ENCODE measurements at regions not wholly inside any gene's neighbourhood (a gene's known extent, or its start where the extent isn't known, plus 50 kb on each side); places are given as distances from the start of the nearest gene placed in this dataset.

DNA sequence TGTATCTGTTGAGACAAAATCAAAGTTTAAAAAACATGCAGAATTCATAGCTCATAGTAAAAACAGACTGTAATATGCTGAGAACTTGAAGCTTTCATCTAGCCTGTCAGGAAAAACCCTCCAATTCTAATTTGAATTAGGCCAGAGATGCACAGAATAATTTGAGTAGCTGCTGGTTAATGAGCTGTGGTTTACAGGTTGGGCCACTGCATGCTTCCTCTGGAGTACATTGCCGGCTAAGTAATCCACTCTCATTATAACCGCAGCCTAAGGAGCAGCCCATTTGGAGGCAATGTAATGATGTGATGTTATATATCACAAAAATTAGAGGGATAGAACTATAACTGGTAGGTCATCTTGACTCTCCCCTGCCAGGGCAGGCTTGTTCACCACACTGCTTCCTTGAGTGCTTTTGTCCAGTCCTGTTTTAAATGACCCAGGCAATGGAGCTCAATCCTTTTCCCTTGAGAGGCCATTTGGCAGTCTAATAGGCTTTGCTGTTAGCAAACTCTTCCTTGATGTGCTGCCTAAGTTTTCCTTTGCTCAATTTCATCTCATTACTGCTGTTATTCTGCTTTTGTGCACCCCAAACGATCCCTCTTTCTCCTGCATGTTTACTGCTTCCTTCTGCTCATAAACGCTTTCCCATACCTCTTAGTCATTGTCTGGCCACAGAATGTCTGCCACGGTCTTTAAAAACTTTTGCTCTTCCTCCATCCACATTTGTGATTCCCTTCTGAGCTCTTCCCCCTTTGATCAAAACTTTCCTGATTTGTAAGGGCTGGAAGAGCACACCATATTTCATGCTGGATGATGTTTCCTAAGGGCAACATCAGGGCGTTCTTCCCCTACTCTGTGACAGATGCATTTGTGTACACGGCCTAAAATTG is 230.9 kb downstream of the C4orf33 start:
- Histone ChIP-seq H3K9ac (ENCODE audit: low read length) (no peak overlapping the region), H3K36me3 (ENCODE audit: control insufficient read depth in 1 of 2, insufficient read depth in 2 of 2, low read length in 2 of 2) (no peaks in the 10 kb centered on the region), H3K18ac (ENCODE audit: low read length) (no peak overlapping the region), H3K4me3 (ENCODE audit: low read depth, low read length) (no peak overlapping the region), H3K27ac (ENCODE audit: low read depth, low read length) (no peak overlapping the region), H4K8ac (ENCODE audit: low read depth, low read length) (no peak overlapping the region), H4K12ac (ENCODE audit: low read depth, low read length) (no peak overlapping the region), H3K4me1 (ENCODE audit: control insufficient read depth in 1 of 2, insufficient read depth in 2 of 2, low read length in 2 of 2) (no peaks in the 10 kb centered on the region), H2BK120ac (ENCODE audit: insufficient read depth, low read length, poor library complexity) (no peak overlapping the region), H2BK5ac (ENCODE audit: low read depth, low read length, poor library complexity) (no peak overlapping the region), H2AFZ (ENCODE audit: insufficient read depth, low read length, poor library complexity) (no peak overlapping the region), H2AK5ac (ENCODE audit: low read length) (no peak overlapping the region), H2BK12ac (ENCODE audit: low read length) (no peak overlapping the region), H3K23ac (ENCODE audit: low read length) (no peak overlapping the region), H3K4me2 (ENCODE audit: low read length) (no peak overlapping the region), H4K91ac (ENCODE audit: low read depth, low read length) (no peak overlapping the region), H3K27me3 (ENCODE audit: insufficient read depth, low read length) (no peaks in the 10 kb centered on the region), H3K79me1 (ENCODE audit: low read length) (no peaks in the 10 kb centered on the region), H3K79me2 (ENCODE audit: control insufficient read depth, insufficient read depth, low read length, poor library complexity) (no peaks in the 10 kb centered on the region), H3K4ac (ENCODE audit: low read depth, low read length) (no peak overlapping the region), H3K14ac (ENCODE audit: low read length) (no peak overlapping the region), H3K9me3 (ENCODE audit: insufficient read depth, low read depth, low read length) (peaks cover 2% of the 10 kb centered on the region)
- no CpG with 5 or more reads among the region's 7 CpGs for WGBS (ENCODE audit: extremely low coverage, insufficient coverage, insufficient read length)
- no peak for DNase-seq

DNA sequence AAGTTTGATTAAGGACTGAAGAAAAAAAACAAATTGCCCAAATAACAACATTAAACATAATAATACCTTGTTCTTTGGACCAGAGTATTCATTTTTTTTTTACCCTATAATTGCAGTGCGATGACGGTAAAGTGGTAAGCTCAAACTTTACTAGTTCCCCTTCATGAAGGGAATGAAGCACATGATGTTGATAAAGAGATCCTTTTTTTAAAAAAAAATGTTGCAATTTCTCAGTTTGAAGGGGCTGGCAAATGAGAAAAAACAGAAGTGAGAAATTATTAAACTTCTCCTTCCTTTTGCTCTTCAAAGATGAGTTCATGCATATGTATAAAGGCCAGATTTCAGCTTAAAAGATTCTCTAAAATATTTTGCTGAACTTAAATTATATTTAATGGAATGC is 231.7 kb downstream of the C4orf33 start:
- peak in 1 of 2 donors; percentile 9 for DNase-seq
- Histone ChIP-seq H3K18ac (ENCODE audit: low read length) (no peak overlapping the region), H3K27me3 (ENCODE audit: insufficient read depth, low read length) (no peaks in the 10 kb centered on the region), H3K79me1 (ENCODE audit: low read length) (no peaks in the 10 kb centered on the region), H3K79me2 (ENCODE audit: control insufficient read depth, insufficient read depth, low read length, poor library complexity) (no peaks in the 10 kb centered on the region), H2BK12ac (ENCODE audit: low read length) (no peak overlapping the region), H2BK5ac (ENCODE audit: low read depth, low read length, poor library complexity) (no peak overlapping the region), H3K14ac (ENCODE audit: low read length) (no peak overlapping the region), H3K4ac (ENCODE audit: low read depth, low read length) (no peak overlapping the region), H2AFZ (ENCODE audit: insufficient read depth, low read length, poor library complexity) (no peak overlapping the region), H3K4me3 (ENCODE audit: low read depth, low read length) (no peak overlapping the region), H3K27ac (ENCODE audit: low read depth, low read length) (no peak overlapping the region), H2BK120ac (ENCODE audit: insufficient read depth, low read length, poor library complexity) (no peak overlapping the region), H3K9me3 (ENCODE audit: insufficient read depth, low read depth, low read length) (peaks cover 2% of the 10 kb centered on the region), H2AK5ac (ENCODE audit: low read length) (no peak overlapping the region), H3K4me2 (ENCODE audit: low read length) (no peak overlapping the region), H3K36me3 (ENCODE audit: control insufficient read depth in 1 of 2, insufficient read depth in 2 of 2, low read length in 2 of 2) (no peaks in the 10 kb centered on the region), H4K8ac (ENCODE audit: low read depth, low read length) (no peak overlapping the region), H3K4me1 (ENCODE audit: control insufficient read depth in 1 of 2, insufficient read depth in 2 of 2, low read length in 2 of 2) (no peaks in the 10 kb centered on the region), H3K9ac (ENCODE audit: low read length) (no peak overlapping the region), H4K12ac (ENCODE audit: low read depth, low read length) (no peak overlapping the region), H3K23ac (ENCODE audit: low read length) (no peak overlapping the region), H4K91ac (ENCODE audit: low read depth, low read length) (no peak overlapping the region)
- no CpG with 5 or more reads among the region's 2 CpGs for WGBS (ENCODE audit: extremely low coverage, insufficient coverage, insufficient read length)

DNA sequence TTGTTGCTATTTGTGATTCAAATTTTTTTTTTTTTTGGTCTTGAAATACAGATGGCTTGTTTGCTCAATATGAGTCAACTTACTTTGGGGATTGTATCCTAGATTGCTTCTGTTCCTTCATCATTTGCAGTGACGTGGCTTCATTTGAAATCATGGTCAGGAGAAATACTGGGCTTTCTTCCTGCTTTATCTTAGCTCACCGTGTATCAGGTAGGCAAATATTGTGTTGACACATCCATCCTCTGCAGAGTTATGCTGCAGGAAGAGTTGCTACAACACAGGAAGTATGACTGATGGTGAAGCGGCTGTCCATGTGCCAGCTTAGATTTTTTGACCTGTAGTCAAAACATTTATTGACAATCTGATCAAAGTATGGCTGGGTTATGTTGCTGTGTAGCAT is 232.2 kb downstream of the C4orf33 start:
- DNase-seq = no peak
- H2BK5ac ChIP-seq (ENCODE audit: low read depth, low read length, poor library complexity) = no peak overlapping the region
- H2AK5ac ChIP-seq (ENCODE audit: low read length) = no peak overlapping the region
- no peak overlapping the region for H4K8ac ChIP-seq (ENCODE audit: low read depth, low read length)
- no peaks in the 10 kb centered on the region for H3K79me1 ChIP-seq (ENCODE audit: low read length)
- no peak overlapping the region for H2BK120ac ChIP-seq (ENCODE audit: insufficient read depth, low read length, poor library complexity)
- H3K27me3 ChIP-seq (ENCODE audit: insufficient read depth, low read length) = no peaks in the 10 kb centered on the region
- H2AFZ ChIP-seq (ENCODE audit: insufficient read depth, low read length, poor library complexity) = no peak overlapping the region
- no peak overlapping the region for H3K9ac ChIP-seq (ENCODE audit: low read length)
- H3K4ac ChIP-seq (ENCODE audit: low read depth, low read length) = no peak overlapping the region
- no peaks in the 10 kb centered on the region for H3K36me3 ChIP-seq (ENCODE audit: control insufficient read depth in 1 of 2, insufficient read depth in 2 of 2, low read length in 2 of 2)
- H3K27ac ChIP-seq (ENCODE audit: low read depth, low read length) = no peak overlapping the region
- no CpG with 5 or more reads among the region's 3 CpGs for WGBS (ENCODE audit: extremely low coverage, insufficient coverage, insufficient read length)
- H3K14ac ChIP-seq (ENCODE audit: low read length) = no peak overlapping the region
- no peak overlapping the region for H2BK12ac ChIP-seq (ENCODE audit: low read length)
- no peaks in the 10 kb centered on the region for H3K79me2 ChIP-seq (ENCODE audit: control insufficient read depth, insufficient read depth, low read length, poor library complexity)
- no peak overlapping the region for H3K4me3 ChIP-seq (ENCODE audit: low read depth, low read length)
- no peak overlapping the region for H4K91ac ChIP-seq (ENCODE audit: low read depth, low read length)
- H4K12ac ChIP-seq (ENCODE audit: low read depth, low read length) = no peak overlapping the region
- H3K23ac ChIP-seq (ENCODE audit: low read length) = no peak overlapping the region
- H3K9me3 ChIP-seq (ENCODE audit: insufficient read depth, low read depth, low read length) = peaks cover 2% of the 10 kb centered on the region
- no peak overlapping the region for H3K18ac ChIP-seq (ENCODE audit: low read length)
- H3K4me1 ChIP-seq (ENCODE audit: control insufficient read depth in 1 of 2, insufficient read depth in 2 of 2, low read length in 2 of 2) = no peaks in the 10 kb centered on the region
- H3K4me2 ChIP-seq (ENCODE audit: low read length) = no peak overlapping the region

DNA sequence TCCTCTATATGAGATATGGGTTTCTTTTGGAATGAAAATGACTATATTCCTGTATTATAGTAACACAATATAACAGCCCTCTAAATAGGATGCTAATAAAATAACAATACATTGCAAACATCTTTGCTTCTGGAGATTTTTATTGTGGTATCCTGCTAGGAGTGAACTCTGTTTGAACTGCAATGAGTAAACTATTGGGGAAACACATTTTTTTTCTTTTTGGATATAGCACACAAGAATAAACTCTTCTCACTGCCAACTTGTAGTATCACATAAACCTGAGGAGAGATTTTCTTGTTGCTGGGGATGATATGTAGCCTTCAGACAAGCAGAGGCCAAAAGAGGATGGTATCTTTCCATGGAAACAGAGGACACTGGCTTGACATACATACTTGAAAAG is 238.2 kb downstream of the C4orf33 start:
- Histone ChIP-seq H2AFZ (ENCODE audit: insufficient read depth, low read length, poor library complexity) (no peak overlapping the region), H3K79me1 (ENCODE audit: low read length) (no peaks in the 10 kb centered on the region), H2BK12ac (ENCODE audit: low read length) (no peak overlapping the region), H3K27me3 (ENCODE audit: insufficient read depth, low read length) (no peaks in the 10 kb centered on the region), H3K4ac (ENCODE audit: low read depth, low read length) (no peak overlapping the region), H3K4me3 (ENCODE audit: low read depth, low read length) (no peak overlapping the region), H4K12ac (ENCODE audit: low read depth, low read length) (no peak overlapping the region), H3K9ac (ENCODE audit: low read length) (no peak overlapping the region), H3K4me1 (ENCODE audit: control insufficient read depth in 1 of 2, insufficient read depth in 2 of 2, low read length in 2 of 2) (no peaks in the 10 kb centered on the region), H4K91ac (ENCODE audit: low read depth, low read length) (no peak overlapping the region), H3K9me3 (ENCODE audit: insufficient read depth, low read depth, low read length) (no peaks in the 10 kb centered on the region), H4K8ac (ENCODE audit: low read depth, low read length) (no peak overlapping the region), H3K18ac (ENCODE audit: low read length) (no peak overlapping the region), H3K27ac (ENCODE audit: low read depth, low read length) (no peak overlapping the region), H2BK120ac (ENCODE audit: insufficient read depth, low read length, poor library complexity) (no peak overlapping the region), H3K79me2 (ENCODE audit: control insufficient read depth, insufficient read depth, low read length, poor library complexity) (no peaks in the 10 kb centered on the region), H3K4me2 (ENCODE audit: low read length) (no peak overlapping the region), H3K23ac (ENCODE audit: low read length) (no peak overlapping the region), H3K36me3 (ENCODE audit: control insufficient read depth in 1 of 2, insufficient read depth in 2 of 2, low read length in 2 of 2) (no peaks in the 10 kb centered on the region), H2BK5ac (ENCODE audit: low read depth, low read length, poor library complexity) (no peak overlapping the region), H2AK5ac (ENCODE audit: low read length) (no peak overlapping the region), H3K14ac (ENCODE audit: low read length) (no peak overlapping the region)
- no peak for DNase-seq
